Stimulated activated CD4-positive, alpha-beta T cell treated with anti-CD3 and anti-CD28 coated beads, TNF-alpha, amount 100 ng/mL, for 4 hours (primary cell): ENCODE measurements at regions not wholly inside any gene's neighbourhood (a gene's known extent, or its start where the extent isn't known, plus 50 kb on each side); places are given as distances from the start of the nearest gene placed in this dataset.

Experiments used
- DNase-seq, 3 experiments: peaks; one replicate each; pipeline ENCODE4 v3.0.0-alpha.2; 2020; ENCODE audit warnings: low read depth in 3 of 3

- DNase-seq = no peak
Observed at GRCh38 chr4:123990310-123990870, 593.8 kb downstream of the SPRY1 start.

GRCh38 chr4:123994917-123995316 is 598.3 kb downstream of the SPRY1 start:
- no peak for DNase-seq

- no peak for DNase-seq
Observed at GRCh38 chr4:123995936-123996335, 599.3 kb downstream of the SPRY1 start.

GRCh38 chr4:123996718-123997510 is 600.3 kb downstream of the SPRY1 start:
- no peak for DNase-seq

GRCh38 chr4:123997776-123998449 is 601.3 kb downstream of the SPRY1 start:
- DNase-seq = no peak

- no peak for DNase-seq
Observed at GRCh38 chr4:124000233-124000632, 603.6 kb downstream of the SPRY1 start.

GRCh38 chr4:124015766-124016165 is 619.2 kb downstream of the SPRY1 start:
- DNase-seq = no peak

GRCh38 chr4:124017185-124017785 is 620.7 kb downstream of the SPRY1 start:
- DNase-seq = no peak

- no peak for DNase-seq
Observed at GRCh38 chr4:124018383-124019317, 622.1 kb downstream of the SPRY1 start.

- no peak for DNase-seq
Observed at GRCh38 chr4:124019749-124020549, 623.4 kb downstream of the SPRY1 start.

- DNase-seq = no peak
Observed at GRCh38 chr4:124025000-124025399, 628.4 kb downstream of the SPRY1 start.

GRCh38 chr4:124025428-124025827 is 628.8 kb downstream of the SPRY1 start:
- DNase-seq = no peak

- DNase-seq = no peak
Observed at GRCh38 chr4:124028182-124028581, 631.6 kb downstream of the SPRY1 start.

- DNase-seq = no peak
Observed at GRCh38 chr4:124030147-124030546, 633.6 kb downstream of the SPRY1 start.

- no peak for DNase-seq
Observed at GRCh38 chr4:124032035-124032434, 635.4 kb downstream of the SPRY1 start.

GRCh38 chr4:124035364-124036041 is 638.9 kb downstream of the SPRY1 start:
- DNase-seq = no peak

- DNase-seq = no peak
Observed at GRCh38 chr4:124037236-124037635, 640.6 kb downstream of the SPRY1 start.

- no peak for DNase-seq
Observed at GRCh38 chr4:124044330-124044729, 647.7 kb downstream of the SPRY1 start.

GRCh38 chr4:124044867-124045266 is 648.3 kb downstream of the SPRY1 start:
- DNase-seq = no peak

GRCh38 chr4:124046190-124046589 is 649.6 kb downstream of the SPRY1 start:
- DNase-seq = no peak
